HG03095 (cell line): ENCODE measurements at regions not wholly inside any gene's neighbourhood (a gene's known extent, or its start where the extent isn't known, plus 50 kb on each side); places are given as distances from the start of the nearest gene placed in this dataset.
"Not testable (repeated sequence)": the region's sequence is repeated elsewhere in the genome, so short reads cannot be mapped to it uniquely, and the experiment has no call there.

Experiments used
- ATAC-seq: cut with Tn5 transposase; IDR thresholded peaks from one replicate; pipeline ENCODE4 v1.9.1; 2021; ENCODE audit warnings: moderate library complexity; ENCODE audit not compliant: unreplicated experiment

DNA sequence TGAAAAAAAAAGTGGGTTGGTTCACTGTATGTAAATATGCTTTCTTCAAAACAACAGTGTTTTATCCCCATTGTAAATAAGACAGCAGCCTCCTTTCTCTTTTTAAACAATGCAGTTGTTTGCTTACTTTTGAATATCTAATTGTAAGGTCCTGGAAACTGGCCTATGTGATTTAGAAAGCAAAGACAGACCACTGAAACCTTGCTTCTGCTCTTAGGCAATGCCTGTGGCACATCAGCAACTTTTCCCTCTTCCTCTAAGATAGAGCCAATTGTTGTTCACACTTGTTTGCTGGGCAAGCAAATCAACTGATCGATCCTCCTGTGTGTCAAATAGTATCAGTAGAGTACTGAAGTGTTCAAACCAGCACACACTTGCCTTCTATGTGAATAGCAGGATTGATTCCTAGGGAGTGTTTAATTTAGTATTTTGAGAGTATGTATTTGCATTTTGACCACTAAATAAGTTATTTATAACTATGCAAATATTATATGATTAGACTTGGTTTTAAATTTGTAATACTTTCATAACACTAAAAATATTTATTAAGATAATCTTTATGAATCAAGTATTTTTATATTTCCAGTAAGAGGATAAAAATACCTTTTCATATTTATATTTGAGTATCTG, 55.4 kb upstream of the GRPR start:
- peak; percentile 70 for ATAC-seq

- no peak for ATAC-seq
Measured at GRCh38 chrX:16063921-16064320, 59.4 kb upstream of the GRPR start.

- ATAC-seq: no peak
Measured at GRCh38 chrX:16063141-16063540, 60.2 kb upstream of the GRPR start.

DNA sequence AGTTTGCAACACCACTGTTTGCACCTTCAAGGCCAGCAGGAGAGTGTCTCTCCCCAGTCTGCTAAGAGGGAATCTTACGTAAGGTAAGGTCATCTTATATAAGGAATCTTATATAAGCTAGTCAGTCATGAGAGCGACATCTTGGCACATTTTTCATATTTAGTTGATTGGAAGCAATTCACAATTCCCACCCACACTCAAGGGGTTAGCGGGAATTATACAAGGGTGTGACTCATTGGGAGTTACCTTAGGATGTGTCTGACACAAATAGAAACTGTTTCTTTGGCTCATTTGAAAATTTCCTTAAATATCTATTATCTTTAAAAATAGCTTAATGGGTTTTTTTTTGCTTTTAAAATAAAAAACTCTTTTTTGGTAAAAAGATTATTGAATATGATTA, 62.1 kb upstream of the GRPR start:
- ATAC-seq: no peak

DNA sequence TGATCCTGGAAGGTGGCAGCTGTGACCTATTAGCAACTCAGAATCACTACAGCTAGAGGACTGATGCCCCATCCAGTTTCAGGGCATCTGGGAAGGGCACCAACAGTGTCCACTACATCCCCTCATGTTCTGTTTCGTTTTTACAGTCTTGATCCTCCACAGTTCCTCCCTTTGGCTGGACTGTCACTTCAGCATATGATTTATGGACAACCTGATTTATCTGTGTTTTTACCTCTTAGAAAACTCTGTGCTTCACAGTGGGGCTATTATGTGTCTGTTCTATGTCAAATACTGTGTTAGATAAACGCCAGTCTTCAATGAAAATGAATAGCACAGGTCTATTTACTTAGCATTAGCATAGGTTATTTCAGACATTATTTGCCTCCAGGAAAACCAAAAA, 63.1 kb upstream of the GRPR start:
- no peak for ATAC-seq

DNA sequence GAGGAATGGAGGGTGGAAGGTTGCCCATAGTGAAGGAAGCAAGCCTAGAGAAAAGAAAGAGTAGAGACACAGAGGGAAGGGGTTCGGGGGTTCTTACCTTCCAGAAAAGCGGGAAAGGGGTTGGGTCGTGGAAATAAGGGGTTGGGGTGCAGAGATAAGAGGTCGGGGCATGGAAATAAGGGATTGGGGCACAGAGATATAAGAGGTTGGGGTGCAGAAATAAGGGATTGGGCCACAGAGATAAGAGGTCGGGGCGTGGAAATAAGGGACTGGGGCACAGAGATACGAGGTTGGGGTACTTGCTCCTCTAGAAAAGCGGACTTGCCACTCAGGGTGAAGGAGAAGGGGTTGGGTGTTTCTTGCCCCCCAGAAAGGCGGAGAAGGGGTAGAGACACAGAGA, 74.2 kb upstream of the GRPR start:
- ATAC-seq: not testable (repeated sequence)

DNA sequence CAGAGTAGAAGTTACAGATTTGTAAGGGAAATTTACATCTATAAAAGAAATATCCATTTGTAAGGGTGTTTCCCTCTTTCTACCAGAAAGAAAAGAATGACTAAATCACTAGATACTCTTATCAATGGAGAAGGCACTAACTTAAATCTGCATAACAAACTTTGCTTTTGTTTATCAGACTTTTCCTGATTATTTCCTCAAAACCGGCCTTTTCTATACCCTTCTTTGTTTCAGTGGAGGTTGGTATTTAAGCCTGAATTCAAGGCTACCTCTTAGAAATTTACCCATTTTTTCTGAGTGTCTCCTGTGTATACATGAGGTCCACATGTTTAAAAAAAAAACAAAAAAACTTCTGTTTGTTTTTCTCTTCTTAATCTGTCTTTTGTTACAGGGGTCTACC, 80.4 kb upstream of the GRPR start:
- no peak for ATAC-seq

GRCh38 chrX:16039834-16040233, 83.5 kb upstream of the GRPR start:
- peak; percentile 30 for ATAC-seq

DNA sequence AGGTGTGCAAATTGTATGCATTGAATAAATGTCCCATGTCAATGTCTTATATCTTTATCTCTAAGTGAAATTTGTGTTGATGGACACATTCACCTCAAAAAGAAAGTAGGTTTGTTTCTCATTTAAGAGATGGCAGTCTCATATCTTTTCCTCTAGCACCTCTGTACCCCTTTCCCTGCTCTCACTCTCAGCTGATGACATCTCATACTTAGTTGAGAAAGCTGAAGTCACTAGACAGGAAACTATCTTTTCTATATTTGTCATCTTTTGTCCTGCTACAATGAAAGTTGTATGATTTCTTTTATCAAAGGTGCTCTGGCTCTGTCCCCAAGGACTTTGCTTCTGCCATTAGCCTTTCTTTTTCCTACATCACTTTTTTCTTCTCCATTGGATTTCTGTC, 84.0 kb upstream of the GRPR start:
- peak; percentile 49 for ATAC-seq

DNA sequence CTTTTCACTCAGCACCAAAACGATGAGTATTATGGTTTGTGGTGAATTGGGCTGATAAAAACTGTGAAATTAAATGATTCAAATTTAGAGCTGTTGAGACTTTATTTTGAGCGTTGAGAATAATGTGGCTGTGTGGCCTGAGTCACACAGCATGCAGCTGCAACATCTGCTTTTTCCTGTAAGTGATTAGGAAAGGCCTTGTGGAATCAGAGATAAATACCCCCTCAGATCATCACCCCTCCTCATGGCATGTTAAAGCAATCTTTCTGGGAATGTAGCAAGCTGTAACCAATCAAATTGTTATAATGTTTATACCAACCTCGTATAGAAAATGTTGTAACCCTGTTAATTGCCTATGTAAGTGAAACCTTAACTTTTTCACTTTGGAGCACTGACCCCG, 90.0 kb upstream of the GRPR start:
- no peak for ATAC-seq

DNA sequence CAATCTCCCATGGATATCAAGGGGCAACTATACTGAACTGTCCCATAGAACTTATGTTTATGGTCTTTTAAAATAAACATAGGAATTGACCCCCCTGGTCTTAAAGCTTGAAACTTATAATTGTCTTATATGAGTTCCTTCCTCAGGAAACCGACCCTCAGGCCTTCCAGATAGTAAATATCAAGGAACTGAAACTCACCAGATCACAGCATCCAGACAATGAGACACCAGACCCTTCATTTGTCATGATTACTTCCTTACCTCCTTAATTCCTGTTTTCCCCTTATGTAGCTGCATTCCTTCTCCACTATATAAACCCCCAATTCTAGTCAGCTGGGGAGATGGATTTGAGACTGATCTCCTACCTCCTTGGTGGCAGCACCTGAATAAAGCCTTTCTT, 94.8 kb upstream of the GRPR start:
- no peak for ATAC-seq

DNA sequence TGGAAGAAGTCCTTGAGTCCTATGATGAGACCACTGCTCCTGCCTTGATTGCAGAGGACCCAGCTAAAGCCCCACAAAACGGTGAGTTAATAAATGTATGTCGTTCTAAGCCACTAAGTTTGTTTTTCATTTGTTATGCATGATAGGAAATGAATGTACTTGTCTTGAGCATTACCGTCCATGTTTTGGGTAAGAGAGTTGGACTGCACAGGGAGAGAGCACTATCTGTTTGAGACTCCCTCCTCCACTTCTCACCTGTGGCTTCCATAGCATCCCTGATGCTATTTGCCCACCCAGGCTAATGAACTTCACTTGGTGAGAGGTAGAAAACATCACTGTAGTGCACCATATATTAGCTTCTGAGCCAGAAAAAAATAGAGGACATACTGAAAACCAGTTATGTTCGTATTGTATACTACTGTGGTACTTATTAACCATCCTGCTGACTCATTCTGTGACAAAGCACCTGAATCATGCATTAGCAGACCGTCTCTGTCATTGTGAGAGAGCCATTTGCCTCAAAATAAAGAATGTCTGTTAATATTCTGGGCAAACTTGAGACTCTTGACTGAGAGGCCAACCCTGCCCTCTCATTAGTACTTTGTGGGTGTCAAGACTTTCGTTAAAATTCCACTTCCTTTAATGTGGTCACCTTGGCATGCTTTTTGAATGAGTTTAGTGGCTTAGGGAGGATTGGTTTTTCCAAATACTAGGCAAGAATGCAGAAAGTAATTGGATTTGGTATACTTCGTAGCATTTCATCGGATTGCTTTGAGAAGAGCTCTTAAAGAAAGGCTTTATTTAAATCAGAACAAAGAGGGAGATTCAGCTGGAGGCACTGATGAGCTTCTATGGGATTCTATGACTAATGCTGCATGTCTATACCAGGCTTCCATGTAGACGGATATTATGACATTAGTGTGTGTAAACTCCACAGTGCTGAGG, 99.3 kb upstream of the GRPR start:
- ATAC-seq: peak; percentile 98

DNA sequence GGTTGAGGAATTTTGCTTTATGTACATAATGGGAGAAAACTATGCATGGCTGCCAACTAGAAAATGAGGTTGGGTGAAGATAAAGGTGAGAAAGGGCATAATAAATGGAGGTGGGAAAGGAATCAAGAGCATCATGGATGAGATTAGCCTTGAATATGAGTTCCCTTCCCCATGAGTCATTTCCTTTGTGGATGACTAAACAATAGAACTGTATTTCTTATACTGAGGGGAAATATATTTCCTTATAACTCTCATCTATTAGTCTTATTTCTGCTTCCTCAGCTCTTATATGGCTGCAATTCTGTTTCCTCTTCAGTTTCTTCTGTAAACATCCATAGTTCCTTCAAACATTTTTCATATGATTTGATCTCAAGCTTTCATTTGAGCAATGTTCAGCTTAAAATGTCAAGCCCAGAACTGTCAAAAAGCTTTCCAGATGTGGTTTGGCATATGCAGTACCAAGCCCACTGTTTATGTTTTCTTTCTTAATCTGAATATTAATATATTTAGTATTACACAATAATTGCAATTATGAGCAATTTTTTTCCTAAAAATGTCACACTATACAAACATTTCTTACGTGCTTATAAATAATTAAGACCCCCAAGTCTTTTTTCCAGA, 100.7 kb upstream of the GRPR start:
- ATAC-seq: no peak

GRCh38 chrX:16018291-16018690, 105.1 kb upstream of the GRPR start:
- ATAC-seq: no peak

DNA sequence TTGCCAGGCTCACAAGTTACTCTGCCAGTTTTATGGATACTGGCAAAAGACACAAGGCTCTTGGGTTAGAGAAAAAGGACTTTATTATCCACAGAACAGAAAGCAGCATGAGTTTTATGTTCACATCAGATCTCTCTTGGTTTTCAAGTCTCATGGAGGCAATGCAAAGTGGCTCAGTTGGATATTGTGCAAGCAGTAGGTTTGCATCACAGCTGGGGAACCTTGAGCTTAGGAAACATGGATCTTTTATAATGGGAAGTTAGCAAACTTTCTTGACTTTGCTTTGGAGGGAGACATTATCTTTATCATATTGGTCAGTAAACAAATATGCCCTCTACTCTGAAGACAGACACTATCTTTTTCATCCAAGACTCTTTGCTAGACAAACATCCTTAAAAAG, 109.2 kb upstream of the GRPR start:
- no peak for ATAC-seq

- ATAC-seq: no peak
Measured at GRCh38 chrX:16012250-16012649, 111.1 kb upstream of the GRPR start.

GRCh38 chrX:16005917-16006316, 117.4 kb upstream of the GRPR start:
- no peak for ATAC-seq

DNA sequence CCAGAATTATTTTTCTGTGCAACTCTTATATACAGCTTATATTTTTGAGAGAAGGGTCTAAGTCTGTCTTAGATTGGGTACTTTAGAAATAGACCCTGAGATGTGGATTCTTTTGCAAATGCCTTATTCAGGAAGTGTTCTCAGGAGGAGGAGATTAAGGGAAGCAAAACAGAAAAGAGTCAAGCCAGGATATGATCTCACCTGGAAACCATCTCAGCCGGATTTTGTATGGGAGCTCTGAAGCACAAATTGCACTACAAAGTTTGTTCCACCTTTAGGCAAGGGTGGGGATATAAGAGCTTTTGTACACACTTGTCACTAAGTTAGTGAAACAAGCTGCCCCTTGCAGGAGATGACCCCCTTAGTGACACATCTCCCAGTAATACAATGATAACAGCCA, 121.2 kb upstream of the GRPR start:
- no peak for ATAC-seq

DNA sequence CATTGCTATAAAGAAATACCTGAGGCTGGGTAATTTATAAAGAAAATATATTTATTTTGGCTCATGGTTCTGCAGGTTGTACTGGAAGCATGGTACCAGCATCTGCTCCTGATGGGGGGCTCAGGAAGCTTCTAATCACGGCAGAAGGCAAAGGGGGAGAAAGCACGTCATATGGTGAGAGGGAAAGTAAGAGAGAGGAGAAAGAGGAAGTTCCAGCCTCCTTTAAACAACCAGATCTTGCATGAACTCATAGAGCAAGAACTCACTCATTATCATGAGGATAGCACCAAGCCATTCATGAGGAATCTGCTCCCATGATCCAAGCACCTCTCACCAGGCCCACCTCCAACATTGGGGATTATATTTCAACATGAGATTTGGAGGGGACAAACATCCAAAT, 125.0 kb upstream of the GRPR start:
- no peak for ATAC-seq

DNA sequence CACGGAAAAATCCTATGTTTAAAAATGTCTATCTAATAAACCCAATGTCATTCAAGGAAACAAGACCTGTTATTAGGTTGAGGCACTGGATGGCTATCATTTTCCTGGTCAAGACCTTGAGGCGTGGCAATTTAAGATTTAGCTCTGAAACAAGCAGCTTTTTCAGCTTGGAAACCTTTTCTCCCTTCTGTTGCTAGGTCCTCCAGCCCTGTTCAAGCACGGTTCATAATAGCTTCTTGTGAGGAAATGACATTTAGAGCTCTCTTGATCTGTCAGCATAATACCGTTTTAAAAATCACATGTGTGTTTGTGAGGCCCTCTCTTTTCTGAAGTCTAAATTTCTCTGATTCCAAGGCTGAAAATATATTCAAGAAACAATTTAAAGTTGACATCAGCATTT, 133.6 kb upstream of the GRPR start:
- ATAC-seq: no peak

DNA sequence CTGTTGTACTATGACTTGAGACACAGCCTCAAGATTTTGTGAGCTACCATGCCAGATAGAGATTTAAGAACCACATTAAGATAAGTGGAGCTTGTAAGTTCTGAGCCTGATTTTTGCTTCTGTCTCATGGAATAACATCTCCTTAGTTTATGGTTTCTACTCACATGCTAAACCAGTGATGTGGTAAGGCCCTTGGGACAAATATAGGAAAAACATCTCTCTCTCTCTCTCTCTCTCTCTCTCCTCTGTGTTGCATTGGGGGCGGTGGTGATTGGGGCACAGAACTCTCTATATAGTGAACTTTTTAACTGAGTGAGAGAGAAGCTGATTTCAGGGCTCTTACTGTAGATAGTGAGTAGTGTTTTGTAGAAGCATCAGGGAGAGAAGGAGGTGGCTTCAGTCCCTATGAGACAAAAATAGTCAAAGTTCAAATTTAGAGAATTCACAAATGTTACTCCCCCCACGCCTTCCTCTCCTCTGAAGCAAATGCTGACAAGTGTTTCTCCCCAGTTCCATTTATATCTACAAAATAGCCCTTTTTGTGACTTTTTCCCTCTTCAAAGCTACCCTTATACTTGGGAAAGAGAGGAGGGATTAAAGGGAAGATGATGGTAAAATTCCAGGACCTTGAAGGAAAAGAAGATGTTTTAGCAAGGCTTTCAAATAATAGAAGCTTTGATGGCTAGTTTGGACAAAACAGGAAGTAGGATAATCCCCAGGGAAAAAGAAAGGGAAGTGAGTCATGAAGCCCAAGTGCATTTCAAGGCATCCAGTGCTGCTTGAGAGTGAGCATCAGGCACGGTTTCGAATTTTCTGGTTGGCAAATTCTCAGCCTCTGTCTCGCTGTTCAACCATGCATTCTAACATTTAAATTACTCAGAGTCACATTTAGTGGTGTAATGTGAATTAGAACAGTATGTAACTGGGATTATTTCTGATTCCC, 134.3 kb upstream of the AP1S2 start:
- no peak for ATAC-seq
